RPMI7951 (cell line): ENCODE measurements at regions not wholly inside any gene's neighbourhood (a gene's known extent, or its start where the extent isn't known, plus 50 kb on each side); places are given as distances from the start of the nearest gene placed in this dataset.

Experiments used
- DNase-seq: peaks from one replicate; pipeline ENCODE4 v3.0.0-alpha.2; 2012; ENCODE audit warnings: low read depth

DNA sequence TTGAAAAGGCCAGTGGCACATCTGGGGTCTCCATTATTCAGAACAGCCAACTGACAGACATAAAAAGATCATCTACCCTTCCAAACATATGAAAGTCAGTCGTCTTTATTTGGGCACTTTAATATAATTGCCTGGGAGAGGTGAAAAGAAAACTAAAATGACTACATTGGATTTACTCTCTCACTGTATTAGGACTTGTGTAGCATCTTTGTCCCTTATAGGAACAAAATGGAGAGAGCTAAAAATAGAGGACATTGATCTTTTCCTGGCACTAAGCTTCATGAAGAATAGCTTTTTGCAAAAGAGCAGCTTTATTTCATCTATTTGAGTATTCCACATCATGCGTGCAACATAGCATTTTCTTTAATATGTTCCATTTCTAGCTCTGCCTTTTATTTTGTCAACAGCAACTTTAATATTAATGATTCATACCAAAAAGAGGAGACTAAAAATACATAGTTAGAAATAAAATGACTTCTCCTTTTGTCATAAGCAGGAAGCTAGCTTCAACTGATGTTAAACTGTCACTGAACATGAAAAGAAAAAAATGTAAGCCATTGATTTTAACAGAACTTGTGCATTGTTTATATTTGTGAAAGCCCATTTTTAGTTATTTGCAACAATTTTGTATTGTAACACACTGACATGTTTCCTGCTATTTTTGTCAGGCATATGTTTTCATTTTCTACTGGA, 254.6 kb downstream of the SEC23A start:
- no peak for DNase-seq

DNA sequence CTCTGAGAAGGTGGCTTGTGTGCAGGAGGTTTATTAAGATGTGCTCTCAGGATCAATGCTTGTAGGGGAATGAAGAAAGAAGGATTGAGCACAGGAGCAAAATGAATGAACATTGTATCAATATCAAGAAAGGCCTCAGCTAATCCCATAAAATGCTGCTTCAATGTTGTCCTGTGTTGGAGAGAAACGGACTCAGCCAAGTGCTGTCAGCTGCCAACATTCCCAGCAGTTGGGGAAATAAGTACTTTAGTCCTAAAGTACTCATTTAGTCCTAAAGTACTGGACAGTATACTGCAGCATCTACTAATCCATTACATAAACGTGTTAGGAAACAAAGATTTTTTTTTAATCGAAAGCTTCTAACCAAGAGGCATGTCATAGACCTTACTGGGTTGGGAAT, 255.9 kb downstream of the SEC23A start:
- no peak for DNase-seq

DNA sequence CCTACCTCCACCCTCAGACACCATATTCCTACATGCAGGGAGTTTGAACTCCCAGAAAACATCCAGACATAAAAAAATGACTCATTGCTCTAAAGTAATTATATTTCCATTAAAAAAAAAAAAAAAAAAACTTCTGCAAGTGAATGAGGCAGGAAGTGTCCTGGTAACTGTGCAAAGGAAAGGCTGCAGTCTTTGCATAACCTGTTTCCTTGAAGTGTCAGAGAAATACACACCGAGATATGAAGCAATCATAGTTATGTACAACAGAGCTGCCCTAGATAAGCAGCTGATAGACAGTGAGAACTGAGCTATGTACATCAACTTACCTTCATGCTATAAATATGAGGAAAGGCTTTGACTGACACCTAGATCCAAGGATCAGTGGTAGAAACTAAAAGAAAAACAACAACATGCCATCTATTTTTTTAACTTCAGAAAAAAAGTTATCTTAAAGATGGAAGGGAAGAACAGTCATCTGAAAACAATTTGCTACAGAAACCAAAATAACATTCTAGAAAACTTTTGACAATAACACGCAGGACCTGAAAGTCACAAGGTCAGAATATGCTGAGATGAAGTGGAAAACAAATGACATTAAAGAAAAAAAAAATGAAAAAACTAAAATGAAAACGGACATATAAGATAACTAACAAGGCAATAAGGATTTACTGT, 263.2 kb downstream of the SEC23A start:
- no peak for DNase-seq

DNA sequence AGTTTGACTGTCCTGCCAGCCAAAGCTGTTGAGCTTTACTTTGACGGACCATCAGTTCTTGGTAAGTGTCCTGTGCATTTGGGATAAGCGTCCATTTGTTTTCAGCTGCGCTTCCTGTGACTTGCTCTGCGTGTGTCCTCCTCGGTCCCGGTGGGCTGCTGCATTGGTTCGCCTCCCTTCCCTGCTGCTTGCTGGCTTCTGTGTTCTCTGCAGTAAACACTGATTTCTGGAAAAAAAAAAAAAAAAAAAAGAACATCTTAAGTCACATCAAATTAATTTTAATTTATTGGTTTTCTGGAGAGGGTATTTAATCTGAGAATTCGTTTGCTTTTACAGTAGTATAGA, 264.1 kb downstream of the SEC23A start:
- no peak for DNase-seq

DNA sequence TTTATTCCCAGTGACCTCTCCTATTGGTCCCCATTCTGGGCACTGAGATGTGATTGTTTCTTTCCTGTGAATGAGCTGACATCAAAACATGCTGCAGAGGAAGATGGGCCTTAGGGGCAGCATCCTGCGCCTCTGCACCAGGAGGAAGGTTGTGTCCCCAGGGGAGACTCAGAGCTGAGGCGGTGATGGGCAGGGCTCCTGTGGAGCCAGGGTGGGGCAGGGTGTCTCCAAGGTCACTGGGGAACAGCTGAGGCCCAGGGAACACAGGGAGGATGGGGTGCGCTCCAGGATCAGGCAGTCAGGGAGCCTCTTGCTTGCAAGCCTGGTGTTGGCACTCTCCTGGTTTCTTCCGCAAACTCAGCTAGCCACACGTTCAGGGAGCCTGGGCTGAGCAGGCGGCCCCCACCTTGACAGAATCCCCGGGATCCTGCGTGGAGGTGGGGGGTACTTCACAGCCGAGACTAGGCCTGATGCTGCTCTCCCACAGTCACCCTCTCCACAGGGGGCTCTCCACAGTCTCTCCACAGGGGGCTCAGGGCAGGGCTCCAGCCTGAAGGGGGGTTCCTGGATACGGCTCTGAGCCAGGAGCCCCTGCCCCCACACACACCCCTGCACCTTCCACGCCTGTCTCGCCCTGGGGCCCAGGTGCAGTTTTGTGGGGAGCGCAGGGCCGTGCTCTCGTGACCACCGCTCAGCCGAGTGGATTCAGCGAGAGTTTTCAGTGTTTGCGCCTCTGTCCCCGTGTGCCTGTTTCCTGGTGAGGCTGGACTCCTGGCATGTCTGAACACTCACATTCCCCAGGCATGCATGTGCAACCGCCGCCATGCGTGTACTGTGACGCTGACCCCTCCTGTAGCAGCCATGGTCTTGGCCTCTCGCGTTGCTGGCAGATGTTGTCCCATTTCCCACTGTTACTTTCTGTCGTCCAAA, 264.7 kb downstream of the SEC23A start:
- no peak for DNase-seq

DNA sequence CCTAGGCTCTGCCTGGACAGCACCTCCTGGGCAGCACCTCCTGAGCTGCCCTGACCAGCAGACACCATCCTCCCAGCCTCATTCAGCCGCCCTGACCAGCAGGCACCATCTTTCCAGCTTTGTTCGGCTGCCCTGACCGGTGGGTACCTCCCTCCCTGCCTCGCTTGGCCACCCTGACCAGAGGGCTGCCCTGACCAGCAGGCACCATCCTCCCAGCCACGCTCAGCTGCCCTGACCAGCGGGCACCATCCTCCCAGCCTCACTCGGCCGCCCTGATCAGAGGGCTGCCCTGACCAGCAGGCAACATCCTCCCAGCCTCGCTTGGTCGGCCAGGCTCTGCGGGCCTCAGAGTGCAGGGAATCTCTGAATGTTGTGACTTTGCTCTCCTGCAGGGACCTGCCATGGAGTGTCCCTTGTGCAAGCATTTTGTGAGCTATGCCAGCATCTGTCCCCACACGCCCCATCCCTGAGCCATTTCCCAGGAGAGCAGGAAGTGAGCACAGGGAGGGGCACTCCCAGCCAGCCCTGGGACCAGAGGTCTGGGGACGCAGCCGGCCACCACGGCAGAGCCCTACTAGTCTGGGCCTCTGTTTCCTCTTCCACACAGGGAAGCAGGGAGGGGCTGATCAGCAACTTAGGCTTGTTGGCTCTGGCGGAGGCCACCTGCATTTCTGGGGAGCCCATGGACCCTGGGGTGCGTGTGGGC, 265.5 kb downstream of the SEC23A start:
- DNase-seq: no peak

DNA sequence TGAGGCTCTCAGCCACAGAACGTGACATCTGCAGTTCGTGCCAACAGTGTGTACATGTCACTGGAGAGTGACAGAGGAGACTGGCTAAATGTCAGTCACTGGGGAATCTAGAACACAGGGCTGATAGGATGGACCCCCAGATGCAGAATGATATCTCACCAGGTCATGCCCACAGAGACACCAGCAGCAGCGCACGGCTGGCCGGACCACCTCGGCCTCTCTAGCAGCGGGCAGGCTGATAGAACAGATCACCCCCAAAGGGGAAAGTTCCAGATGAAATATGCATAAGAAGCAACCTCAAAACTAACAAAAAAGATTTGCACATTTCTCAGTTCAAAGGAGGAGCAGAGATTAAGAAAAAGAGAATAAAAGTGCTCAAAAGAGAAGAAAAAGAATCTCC, 266.5 kb downstream of the SEC23A start:
- no peak for DNase-seq

DNA sequence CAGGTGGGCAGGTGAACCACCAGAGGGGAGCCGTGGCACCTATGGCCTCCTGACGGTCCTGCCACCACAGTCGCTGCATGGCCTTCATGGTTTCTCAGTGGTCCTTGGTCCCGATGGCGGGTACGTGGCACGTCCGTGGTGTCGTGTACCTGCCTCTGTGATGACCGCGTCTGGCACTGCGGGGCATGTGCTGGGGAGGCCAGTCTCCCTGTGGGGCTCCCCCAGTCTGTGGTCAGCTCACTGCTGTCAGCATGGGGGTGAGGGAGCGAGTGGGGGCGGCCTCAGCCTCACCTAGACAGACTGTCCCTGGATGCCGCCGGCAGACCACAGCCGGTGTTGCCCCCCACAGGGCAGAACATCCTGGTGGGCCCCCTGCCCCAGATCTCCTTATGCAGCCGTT, 267.2 kb downstream of the SEC23A start:
- DNase-seq: no peak

DNA sequence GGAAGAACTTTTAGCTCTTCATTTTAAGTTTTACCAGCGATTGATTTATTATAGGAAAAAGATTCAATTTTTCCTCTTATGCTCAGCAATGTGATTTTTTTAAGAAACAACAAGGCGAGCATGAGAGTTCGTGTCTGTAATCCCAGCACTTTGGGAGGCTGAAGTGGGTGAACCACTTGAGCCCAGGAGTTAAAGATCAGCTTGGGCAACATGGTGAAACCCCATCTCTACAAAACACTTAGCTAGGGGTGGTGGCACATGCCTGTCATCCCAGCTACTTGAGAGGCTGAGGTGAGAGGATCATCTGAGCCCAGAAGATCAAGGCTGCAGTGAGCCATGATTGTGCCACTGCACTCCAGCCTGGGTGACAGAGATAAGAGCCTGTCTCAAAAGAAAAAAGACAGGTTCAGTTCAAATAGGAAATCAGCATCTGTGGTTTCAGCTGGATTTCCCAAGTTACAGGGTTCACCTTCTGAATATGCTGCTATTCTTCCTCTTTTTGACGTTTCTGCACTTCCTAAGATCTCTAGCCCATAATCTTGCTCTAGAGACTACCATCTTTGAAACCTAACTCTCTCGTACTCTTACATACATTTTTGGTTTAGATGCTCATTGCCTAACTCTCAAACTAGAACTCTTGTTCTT, 274.7 kb downstream of the SEC23A start:
- no peak for DNase-seq

DNA sequence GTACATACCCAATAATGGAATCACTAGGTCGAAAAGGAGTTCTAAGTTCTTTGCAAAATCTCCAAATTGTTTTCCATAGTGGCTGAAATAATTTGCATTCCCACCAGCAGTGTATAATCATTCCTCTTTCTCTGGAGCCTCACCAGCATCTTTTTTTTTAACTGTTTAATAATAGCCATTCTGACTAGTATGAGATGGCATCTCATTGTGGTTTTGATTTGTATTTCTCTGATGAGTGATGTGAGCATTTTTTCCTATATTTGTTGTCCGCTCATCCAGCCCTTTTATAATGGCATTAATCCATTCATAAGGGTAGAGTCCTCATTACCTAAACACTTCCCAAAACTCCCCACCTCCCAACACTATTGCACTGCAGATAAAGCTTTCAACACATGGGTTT, 278.3 kb downstream of the SEC23A start:
- no peak for DNase-seq

DNA sequence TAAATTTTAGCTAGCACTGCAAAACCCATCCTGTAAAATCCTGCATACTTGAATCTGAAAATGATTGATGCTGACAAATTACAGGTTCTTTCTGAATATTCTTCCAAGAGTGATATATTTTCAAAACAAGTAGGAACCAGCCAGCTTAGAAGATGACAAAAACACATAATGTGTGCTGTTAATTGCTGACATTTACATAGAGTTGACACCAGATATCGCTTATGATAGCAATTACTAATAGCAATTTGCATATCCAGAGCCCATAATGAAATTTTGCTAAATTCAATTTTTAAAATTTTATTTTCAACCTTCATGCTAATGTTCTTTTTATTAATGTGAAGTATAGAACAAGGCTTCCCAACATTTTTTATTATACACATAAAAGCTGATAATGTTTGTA, 284.5 kb downstream of the SEC23A start:
- no peak for DNase-seq

DNA sequence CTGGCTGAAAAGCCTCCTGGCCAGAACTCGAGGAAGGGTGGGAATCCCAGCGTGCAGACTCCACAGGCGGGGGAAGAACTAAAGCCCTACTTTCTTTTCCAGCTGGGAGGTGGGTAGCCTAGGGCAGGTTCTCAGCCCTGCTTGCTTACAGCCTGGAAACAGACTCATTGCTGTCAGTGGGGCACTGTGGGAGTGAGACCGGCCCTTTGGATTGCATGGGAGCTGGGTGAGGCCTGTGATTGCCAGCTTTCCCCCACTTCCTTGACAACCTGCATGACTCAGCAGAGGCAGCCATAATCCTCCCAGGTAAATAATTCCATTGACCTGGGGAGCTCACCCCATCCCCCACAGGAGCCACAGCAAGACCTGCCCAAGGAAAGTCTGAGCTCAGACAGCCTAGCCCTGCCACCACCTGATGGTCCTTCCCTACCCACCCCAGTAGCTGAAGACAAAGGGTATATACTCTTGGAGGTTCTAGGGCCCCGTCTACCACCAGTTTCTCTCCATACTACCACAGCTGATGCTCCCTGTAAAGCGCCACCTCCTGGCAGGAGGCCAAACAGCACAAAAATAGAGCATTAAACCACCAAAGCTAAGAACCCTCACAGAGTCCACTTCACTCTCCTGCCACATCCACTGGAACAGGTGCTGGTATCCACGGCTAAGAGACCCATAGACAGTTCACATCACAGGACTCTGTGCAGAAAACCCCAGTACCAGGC, 294.1 kb downstream of the SEC23A start:
- DNase-seq: no peak

DNA sequence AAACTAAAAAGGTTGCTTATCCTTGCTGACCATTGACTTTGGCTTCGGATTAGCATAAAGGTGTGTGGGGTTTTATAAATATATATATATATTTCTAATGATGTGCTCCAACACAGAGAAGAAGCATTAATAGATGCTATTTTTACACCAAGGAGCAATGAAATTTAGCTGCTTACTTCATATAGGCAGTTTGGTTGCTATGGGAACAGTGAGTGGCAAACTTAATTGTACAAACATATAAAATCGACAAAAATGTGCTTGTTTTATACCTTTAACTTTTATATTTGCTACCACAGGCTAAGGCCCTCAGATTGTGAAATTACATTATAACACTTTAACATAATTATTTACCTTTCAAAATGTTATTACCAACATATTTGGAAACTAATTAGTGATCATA, 303.4 kb downstream of the SEC23A start:
- DNase-seq: no peak

DNA sequence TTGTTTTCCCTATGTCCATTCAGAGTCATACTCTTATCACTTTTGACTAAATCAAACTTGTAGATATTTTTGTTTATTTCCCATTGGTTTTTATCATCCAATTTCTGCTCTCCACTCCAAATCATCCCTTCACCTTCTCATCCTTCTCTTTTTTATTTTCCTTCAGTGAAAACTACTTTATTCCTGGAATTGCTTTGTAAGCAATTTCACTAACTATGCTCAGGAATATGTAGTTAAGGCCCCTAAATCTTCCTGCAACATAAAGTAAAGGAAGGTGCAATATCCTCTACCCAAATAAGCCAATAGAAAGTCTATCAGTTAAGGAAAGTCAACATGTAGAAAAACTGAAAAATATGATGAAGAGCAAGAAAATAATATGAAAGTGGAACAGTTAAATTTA, 308.4 kb downstream of the SEC23A start:
- DNase-seq: no peak

DNA sequence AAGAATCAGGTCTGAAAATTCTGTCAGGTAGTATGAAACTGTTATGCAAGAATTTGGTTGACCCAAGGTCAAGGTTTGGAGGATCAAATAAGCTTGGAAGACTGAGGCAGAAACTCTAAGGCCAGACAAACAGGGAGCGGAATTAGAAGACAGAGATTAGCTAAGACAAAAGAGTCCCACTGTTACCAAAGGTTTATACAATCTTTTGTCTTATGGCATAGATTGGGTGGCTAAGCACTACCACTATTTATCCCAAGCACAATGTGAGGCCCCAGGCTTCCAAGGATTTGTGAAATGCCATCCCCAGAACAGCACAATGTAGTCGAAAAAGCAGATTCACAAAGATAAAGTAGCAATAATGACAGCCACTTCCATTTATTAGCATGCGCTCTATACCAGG, 311.2 kb downstream of the SEC23A start:
- no peak for DNase-seq

DNA sequence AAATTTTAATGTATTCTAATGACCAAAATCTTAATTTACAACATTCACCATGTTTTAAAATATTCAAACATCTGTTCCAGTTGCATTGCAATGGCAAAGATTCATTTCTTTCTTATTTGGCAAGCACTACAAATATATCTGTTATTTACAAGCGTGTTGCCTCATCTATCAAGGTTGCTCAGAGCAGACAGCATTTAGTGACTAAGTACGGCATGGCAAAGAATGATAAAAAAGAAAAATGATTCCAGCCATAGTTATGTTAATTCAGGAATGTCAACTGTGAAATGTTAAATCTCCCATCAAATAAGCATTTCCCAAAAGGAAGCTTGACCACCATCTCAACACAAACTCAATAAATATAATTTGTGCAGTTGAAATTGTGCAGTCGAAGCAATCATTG, 312.1 kb downstream of the SEC23A start:
- DNase-seq: no peak

DNA sequence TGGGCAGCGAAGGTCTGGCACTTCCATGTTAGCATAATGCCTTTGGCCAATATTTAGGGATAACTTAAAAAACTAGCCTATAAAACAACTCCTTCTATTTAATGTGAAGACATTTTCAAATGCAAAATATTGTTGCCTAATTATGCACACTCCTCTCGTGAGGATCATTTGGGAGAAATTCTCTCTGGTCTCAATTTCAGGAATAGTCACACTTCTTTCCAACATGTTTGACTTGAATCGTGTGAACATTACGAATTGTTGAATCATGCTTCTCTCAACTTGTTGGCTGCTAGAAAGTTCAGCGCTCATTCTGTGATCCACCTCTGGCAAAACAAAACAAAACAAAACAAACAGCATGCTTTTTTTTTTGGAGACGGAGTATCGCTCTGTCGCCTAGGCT, 313.2 kb downstream of the SEC23A start:
- no peak for DNase-seq

DNA sequence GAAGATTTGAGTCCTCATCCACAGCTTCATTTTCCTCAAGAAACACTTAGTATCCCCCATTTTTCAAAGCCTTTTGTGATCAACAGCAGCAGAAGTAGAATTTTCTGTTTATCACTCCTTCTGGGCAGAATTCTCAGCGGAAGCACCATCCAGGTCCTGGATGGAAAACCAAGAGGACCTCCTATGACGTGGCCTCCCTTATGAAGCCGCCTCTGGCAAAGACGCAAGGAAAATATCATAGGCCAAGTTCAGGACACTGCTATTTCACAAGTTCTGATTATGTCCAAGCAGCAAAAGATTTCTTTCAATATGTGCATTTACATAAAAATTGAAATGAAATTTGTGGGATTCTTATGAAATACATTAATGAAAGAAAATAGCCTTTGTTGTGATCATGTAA, 315.0 kb downstream of the SEC23A start:
- DNase-seq: no peak

DNA sequence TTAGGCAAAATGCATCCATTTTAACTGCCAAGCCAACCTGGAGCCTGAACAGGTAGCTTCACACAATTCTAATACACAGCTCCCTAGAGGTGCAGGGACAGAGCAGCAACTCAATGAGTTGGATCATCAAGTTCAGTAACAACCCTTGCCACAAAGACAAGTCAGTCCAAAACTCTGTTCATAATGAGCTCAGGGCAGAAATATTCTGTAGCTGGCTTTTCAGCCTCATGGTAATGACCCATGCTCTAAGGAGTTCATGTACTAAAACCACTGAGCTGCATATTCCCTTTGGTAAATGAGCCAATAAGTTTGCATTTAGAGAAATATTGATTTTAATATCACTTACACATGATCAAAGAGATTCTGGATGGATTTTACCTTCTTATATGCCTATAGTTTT, 316.1 kb downstream of the SEC23A start:
- no peak for DNase-seq

DNA sequence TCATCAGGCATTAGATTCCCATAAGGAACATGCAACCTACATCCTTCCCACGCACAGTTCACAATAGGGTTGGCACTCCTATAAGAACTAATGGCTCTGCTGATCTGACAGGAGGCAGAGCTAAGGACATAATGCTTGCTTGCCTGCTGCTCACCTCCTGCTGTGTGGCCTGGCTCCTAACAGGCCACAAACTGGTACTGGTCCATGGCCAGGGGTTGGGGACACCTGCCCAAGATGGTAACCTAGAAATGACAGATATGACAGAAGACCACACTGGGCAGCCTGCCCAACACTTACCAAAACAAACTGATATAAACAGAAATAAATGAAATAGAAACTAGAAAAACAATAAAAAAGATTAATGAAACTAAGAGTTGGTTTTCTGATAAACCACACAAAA, 325.6 kb downstream of the SEC23A start:
- no peak for DNase-seq

DNA sequence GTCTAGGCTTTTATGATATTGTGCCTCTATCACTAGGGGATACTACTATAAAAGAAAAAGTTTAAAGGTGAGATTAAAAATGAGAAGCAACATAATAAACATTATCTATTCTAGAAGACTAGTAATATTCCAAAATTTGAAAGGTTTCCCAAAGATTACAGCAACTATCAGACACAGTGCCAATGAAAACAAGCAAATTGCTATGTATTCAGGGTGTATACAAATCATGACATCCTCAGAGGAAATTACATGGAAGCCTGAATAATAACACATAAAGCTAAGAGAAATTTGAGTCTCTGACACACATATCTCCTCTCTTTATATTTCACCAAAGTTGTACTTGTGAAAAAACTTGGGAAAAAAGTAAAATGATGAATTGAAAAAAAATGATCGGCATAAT, 327.0 kb downstream of the SEC23A start:
- no peak for DNase-seq
